ENCODE measurements at regions not wholly inside any gene's neighbourhood (a gene's known extent, or its start where the extent isn't known, plus 50 kb on each side); places are given as distances from the start of the nearest gene placed in this dataset.

DNA sequence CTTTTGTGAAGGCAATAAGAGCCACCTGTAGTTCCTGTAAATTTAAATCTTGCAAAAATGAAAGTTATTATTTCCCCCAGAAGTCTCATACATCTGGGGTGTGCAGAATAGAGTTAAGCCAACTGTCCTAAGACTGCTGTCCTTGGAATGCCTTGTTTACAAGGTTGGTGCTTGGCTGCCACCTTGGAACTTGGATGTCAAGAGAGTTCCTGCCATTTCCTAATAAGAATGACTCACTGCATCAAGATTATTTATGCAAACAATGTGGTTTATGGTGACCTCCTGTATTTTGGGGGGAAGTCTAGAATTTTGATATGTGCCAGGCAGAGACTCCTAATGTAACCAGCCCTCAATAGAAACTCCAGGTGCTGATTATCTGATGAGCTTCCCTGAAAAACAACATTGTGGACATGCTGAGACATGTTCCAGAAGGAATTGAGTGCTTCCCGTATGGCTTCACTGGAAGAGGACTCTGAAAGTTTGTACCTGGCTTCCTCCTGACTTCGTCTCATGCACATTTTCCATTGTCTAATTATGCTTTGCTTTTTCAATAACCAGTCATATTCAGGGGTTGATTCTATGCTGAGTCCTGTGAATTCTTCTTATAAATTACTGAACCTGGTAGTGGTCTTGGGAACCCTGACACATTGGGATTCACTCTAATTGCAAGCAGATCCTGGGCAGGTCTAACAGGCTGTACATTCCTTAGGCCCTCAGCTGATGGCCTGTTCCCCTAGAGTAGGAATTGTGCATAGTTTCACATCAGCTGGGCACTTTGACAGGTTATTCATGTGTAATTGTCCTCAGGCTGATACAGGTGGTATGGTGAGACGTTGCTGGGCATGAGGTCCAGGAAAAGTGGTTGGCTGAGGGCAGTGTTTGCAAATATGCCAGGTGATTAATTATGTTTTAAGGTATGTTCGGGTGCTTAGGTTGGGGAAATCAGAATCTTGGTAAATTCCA, 1370.7 kb upstream of the TMEM132C start (continued):
- TF ChIP-seq, protein P1, sequence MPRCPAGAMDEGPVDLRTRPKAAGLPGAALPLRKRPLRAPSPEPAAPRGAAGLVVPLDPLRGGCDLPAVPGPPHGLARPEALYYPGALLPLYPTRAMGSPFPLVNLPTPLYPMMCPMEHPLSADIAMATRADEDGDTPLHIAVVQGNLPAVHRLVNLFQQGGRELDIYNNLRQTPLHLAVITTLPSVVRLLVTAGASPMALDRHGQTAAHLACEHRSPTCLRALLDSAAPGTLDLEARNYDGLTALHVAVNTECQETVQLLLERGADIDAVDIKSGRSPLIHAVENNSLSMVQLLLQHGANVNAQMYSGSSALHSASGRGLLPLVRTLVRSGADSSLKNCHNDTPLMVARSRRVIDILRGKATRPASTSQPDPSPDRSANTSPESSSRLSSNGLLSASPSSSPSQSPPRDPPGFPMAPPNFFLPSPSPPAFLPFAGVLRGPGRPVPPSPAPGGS (IDR thresholded peaks at IDR 0.05; ENCODE audit: borderline replicate concordance, insufficient read depth, low read depth, low read length, poor library complexity, severe bottlenecking) = no peak
- TF ChIP-seq, protein P2, sequence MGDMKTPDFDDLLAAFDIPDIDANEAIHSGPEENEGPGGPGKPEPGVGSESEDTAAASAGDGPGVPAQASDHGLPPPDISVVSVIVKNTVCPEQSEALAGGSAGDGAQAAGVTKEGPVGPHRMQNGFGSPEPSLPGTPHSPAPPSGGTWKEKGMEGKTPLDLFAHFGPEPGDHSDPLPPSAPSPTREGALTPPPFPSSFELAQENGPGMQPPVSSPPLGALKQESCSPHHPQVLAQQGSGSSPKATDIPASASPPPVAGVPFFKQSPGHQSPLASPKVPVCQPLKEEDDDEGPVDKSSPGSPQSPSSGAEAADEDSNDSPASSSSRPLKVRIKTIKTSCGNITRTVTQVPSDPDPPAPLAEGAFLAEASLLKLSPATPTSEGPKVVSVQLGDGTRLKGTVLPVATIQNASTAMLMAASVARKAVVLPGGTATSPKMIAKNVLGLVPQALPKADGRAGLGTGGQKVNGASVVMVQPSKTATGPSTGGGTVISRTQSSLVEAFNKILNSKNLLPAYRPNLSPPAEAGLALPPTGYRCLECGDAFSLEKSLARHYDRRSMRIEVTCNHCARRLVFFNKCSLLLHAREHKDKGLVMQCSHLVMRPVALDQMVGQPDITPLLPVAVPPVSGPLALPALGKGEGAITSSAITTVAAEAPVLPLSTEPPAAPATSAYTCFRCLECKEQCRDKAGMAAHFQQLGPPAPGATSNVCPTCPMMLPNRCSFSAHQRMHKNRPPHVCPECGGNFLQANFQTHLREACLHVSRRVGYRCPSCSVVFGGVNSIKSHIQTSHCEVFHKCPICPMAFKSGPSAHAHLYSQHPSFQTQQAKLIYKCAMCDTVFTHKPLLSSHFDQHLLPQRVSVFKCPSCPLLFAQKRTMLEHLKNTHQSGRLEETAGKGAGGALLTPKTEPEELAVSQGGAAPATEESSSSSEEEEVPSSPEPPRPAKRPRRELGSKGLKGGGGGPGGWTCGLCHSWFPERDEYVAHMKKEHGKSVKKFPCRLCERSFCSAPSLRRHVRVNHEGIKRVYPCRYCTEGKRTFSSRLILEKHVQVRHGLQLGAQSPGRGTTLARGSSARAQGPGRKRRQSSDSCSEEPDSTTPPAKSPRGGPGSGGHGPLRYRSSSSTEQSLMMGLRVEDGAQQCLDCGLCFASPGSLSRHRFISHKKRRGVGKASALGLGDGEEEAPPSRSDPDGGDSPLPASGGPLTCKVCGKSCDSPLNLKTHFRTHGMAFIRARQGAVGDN (IDR thresholded peaks at IDR 0.05) = no peak

DNA sequence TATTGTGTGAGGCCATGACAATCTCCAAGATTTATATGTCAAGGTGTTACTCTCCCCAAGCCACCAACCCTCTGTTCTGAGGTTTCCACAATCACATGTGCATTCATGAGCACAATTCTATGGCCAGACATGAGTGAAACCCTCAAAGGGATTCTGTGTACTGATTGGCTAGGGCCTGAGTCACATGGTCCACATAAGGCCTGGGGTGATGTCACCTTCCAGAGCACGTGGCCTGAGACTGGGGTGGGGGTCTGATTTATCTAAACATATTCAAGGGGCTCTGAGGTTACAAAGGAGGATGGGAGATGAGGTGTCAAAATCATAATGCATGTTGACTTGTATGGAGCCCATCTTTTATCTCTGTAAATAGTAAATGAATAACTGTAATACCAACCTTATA, 1369.9 kb upstream of the TMEM132C start:
- no peak overlapping the region for H3K4me2 ChIP-seq (ENCODE audit: control insufficient read depth, insufficient read depth)
- H2AFZ ChIP-seq (ENCODE audit: control insufficient read depth, low read depth, low read length) = no peak overlapping the region
- DNase-seq (ENCODE audit: low read depth, low spot score) (no peak), FAIRE-seq (no peak), ATAC-seq (no peak)
- 0% methylated on average over 1 of the region's 1 CpG for WGBS (ENCODE audit: insufficient coverage, insufficient replicate concordance, low lambda C conversion rate, missing lambda C conversion rate)
- H3K79me2 ChIP-seq (ENCODE audit: control insufficient read depth, insufficient read depth, low read length) = no peaks in the 10 kb centered on the region
- no peaks in the 10 kb centered on the region; the same call in 2 of the 3 replicates for H3K9me3 ChIP-seq (replicated peaks; ENCODE audit: control insufficient read depth, insufficient read depth, low read length)
- no peaks in the 10 kb centered on the region for H3K27me3 ChIP-seq (replicated peaks in 1 of 2; ENCODE audit: control insufficient read depth in 2 of 2, insufficient read depth in 2 of 2, low read length in 1 of 2)
- no peaks in the 10 kb centered on the region for H3K36me3 ChIP-seq (ENCODE audit: control insufficient read depth in 2 of 2, insufficient read depth in 2 of 2, low read length in 1 of 2)
- in situ Hi-C loops (cut with MboI) (no loop called here), intact Hi-C loops (cut with micrococcal nuclease; ENCODE audit: unreplicated experiment) (no loop called here)
- no TSS peak for BruUV-seq (replicated peaks)
- no peaks in the 10 kb centered on the region for H4K20me1 ChIP-seq (ENCODE audit: control insufficient read depth, insufficient read depth)
- H3K9ac ChIP-seq (ENCODE audit: control insufficient read depth, insufficient read depth, low read length) = no peak overlapping the region
- ChIA-PET RAD21 (ENCODE audit: unreplicated experiment) (no interaction called here), POLR2A (no interaction called here), SMC1A (ENCODE audit: uncharacterized antibody, unreplicated experiment) (no interaction called here), CTCF (no interaction called here)
- H3K4me3 ChIP-seq = no peak overlapping the region
- no peaks in the 10 kb centered on the region for H3K4me1 ChIP-seq (ENCODE audit: control insufficient read depth, insufficient read depth, low read length)
- H3K27ac ChIP-seq (ENCODE audit: control insufficient read depth, insufficient read depth) = no peak overlapping the region
- no peak for TF ChIP-seq LARP7 (IDR thresholded peaks at IDR 0.05)
- TF ChIP-seq TCF3 (IDR thresholded peaks at IDR 0.05; ENCODE audit: borderline replicate concordance, insufficient read depth, low read depth, low read length) = no peak
- TF ChIP-seq NRF1 (conservative IDR thresholded peaks at IDR 0.05; ENCODE audit: low read depth, low read length) = no peak
- TF ChIP-seq, protein P3, sequence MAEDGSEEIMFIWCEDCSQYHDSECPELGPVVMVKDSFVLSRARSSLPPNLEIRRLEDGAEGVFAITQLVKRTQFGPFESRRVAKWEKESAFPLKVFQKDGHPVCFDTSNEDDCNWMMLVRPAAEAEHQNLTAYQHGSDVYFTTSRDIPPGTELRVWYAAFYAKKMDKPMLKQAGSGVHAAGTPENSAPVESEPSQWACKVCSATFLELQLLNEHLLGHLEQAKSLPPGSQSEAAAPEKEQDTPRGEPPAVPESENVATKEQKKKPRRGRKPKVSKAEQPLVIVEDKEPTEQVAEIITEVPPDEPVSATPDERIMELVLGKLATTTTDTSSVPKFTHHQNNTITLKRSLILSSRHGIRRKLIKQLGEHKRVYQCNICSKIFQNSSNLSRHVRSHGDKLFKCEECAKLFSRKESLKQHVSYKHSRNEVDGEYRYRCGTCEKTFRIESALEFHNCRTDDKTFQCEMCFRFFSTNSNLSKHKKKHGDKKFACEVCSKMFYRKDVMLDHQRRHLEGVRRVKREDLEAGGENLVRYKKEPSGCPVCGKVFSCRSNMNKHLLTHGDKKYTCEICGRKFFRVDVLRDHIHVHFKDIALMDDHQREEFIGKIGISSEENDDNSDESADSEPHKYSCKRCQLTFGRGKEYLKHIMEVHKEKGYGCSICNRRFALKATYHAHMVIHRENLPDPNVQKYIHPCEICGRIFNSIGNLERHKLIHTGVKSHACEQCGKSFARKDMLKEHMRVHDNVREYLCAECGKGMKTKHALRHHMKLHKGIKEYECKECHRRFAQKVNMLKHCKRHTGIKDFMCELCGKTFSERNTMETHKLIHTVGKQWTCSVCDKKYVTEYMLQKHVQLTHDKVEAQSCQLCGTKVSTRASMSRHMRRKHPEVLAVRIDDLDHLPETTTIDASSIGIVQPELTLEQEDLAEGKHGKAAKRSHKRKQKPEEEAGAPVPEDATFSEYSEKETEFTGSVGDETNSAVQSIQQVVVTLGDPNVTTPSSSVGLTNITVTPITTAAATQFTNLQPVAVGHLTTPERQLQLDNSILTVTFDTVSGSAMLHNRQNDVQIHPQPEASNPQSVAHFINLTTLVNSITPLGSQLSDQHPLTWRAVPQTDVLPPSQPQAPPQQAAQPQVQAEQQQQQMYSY (CRISPR knock-in tag; IDR thresholded peaks at IDR 0.05) = no peak
- no peak for TF ChIP-seq ZNF24 (IDR thresholded peaks at IDR 0.05)
- no peak for TF ChIP-seq RB1 (IDR thresholded peaks at IDR 0.05; ENCODE audit: borderline replicate concordance)
- TF ChIP-seq ZNF274 (IDR thresholded peaks at IDR 0.05; ENCODE audit: insufficient read depth, insufficient read length) = no peak
- TF ChIP-seq RELB (IDR thresholded peaks at IDR 0.05; ENCODE audit: low read depth) = no peak
